ENCODE measurements at regions not wholly inside any gene's neighbourhood (a gene's known extent, or its start where the extent isn't known, plus 50 kb on each side); places are given as distances from the start of the nearest gene placed in this dataset.

DNA sequence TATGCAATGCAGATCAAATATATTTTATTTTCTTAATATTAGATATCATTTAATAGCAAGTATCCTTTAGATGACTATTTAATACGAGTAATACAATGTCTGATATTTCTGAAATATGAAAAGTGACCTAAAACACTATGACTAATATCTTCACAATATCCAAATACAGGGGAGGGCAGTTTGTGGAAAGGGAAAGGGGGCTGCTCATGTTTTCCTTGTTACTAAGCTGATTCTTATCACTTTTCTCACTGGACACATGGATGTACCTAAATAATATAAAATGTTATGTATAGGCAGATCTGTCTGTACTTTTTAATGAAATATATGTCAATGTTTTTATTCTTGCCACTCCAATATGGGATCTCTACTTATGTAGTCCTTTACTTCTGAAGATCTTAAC, 1879.1 kb upstream of the ACO1 start:
- TF ChIP-seq, protein P1, sequence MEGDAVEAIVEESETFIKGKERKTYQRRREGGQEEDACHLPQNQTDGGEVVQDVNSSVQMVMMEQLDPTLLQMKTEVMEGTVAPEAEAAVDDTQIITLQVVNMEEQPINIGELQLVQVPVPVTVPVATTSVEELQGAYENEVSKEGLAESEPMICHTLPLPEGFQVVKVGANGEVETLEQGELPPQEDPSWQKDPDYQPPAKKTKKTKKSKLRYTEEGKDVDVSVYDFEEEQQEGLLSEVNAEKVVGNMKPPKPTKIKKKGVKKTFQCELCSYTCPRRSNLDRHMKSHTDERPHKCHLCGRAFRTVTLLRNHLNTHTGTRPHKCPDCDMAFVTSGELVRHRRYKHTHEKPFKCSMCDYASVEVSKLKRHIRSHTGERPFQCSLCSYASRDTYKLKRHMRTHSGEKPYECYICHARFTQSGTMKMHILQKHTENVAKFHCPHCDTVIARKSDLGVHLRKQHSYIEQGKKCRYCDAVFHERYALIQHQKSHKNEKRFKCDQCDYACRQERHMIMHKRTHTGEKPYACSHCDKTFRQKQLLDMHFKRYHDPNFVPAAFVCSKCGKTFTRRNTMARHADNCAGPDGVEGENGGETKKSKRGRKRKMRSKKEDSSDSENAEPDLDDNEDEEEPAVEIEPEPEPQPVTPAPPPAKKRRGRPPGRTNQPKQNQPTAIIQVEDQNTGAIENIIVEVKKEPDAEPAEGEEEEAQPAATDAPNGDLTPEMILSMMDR (IDR thresholded peaks at IDR 0.05), result no peak
- Histone ChIP-seq H3K36me3 (no peaks in the 10 kb centered on the region), H3K9ac (ENCODE audit: low read depth in 2 of 2, low read length in 2 of 2) (no peak overlapping the region), H3K27me3 (no peaks in the 10 kb centered on the region), H3K27ac (no peak overlapping the region), H3K4me3 (no peak overlapping the region), H3K9me3 (no peaks in the 10 kb centered on the region), H3K4me1 (no peaks in the 10 kb centered on the region)
- DNase-seq, result no peak
- intact Hi-C loops (cut with DNase I), result no loop called here

DNA sequence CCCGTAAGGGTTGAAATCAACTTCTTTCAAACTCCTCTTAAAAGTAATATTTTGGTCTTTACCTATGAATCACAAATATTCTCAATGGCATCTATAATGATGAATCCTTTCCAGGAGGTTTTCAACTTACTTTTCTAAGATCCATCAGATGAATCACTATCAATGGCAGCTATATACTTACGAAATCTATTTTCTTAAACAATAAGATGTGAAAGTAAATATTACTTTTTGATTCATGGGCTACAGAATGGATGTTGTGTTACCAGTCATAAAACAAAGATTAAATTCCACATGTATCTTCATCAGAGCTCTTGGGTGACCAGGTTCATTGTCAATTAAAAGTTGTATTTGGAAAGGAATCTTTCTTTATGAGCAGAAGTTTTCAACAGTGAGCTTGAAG, 1877.7 kb upstream of the ACO1 start:
- no peaks in the 10 kb centered on the region for H3K36me3 ChIP-seq
- no peaks in the 10 kb centered on the region for H3K27me3 ChIP-seq
- no peak overlapping the region for H3K9ac ChIP-seq (ENCODE audit: low read depth in 2 of 2, low read length in 2 of 2)
- H3K27ac ChIP-seq, result no peak overlapping the region
- TF ChIP-seq, protein P1 (IDR thresholded peaks at IDR 0.05), result no peak
- no peak overlapping the region for H3K4me3 ChIP-seq
- DNase-seq, result no peak
- H3K4me1 ChIP-seq, result no peaks in the 10 kb centered on the region
- no peaks in the 10 kb centered on the region for H3K9me3 ChIP-seq
- intact Hi-C loops (cut with DNase I), result no loop called here

GRCh38 chr9:30507166-30507565, 1877.3 kb upstream of the ACO1 start:
- H3K27ac ChIP-seq, result no peak overlapping the region
- no peak for DNase-seq
- H3K36me3 ChIP-seq, result no peaks in the 10 kb centered on the region
- no peaks in the 10 kb centered on the region for H3K4me1 ChIP-seq
- no peaks in the 10 kb centered on the region for H3K27me3 ChIP-seq
- TF ChIP-seq, protein P1 (IDR thresholded peaks at IDR 0.05), result no peak
- intact Hi-C loops (cut with DNase I), result no loop called here
- no peaks in the 10 kb centered on the region for H3K9me3 ChIP-seq
- H3K9ac ChIP-seq (ENCODE audit: low read depth in 2 of 2, low read length in 2 of 2), result no peak overlapping the region
- H3K4me3 ChIP-seq, result no peak overlapping the region

DNA sequence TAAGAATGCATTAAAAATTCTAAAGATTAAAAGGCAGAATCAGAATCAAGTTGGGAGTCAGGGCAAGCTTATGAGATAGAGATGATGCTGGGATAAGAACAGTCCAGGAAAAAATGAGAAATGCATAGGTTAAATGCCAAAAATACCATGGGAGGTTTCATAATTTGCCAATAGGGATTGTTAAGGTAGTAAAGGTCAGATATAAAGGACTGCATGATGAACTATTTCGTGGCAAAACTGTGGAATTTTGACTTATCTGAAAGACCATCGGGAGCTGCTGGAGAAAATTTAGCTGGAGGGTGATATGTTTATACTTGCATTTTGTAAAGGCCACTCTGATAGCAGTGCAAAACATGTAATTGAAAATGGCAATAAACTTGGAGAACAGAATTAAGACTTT, 1872.8 kb upstream of the ACO1 start:
- no peaks in the 10 kb centered on the region for H3K9me3 ChIP-seq
- no peak overlapping the region for H3K4me3 ChIP-seq
- intact Hi-C loops (cut with DNase I), result no loop called here
- H3K27me3 ChIP-seq, result no peaks in the 10 kb centered on the region
- H3K4me1 ChIP-seq, result no peaks in the 10 kb centered on the region
- no peak overlapping the region for H3K27ac ChIP-seq
- TF ChIP-seq, protein P1 (IDR thresholded peaks at IDR 0.05), result no peak
- no peak for DNase-seq
- no peak overlapping the region for H3K9ac ChIP-seq (ENCODE audit: low read depth in 2 of 2, low read length in 2 of 2)
- H3K36me3 ChIP-seq, result no peaks in the 10 kb centered on the region

DNA sequence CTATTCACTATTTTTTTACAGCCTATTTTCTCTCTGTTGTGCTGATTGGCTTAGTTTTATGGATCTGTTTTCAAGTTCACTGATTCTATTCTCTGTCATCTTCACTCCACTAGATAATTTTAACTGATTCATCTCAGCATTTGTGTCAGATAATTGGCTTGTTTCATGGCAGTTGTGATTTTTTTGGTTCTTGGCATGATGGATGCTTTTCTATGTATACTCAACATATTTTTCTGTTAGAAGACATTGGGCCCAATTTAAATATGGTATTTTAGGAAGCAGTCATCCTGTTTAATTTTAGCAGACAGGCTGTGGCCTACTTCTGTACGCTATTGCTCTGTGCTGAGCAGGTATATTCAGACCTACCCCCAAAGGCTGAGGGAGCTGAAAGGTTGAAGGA, 1865.3 kb upstream of the ACO1 start:
- Histone ChIP-seq H3K36me3 (no peaks in the 10 kb centered on the region), H3K4me1 (no peaks in the 10 kb centered on the region), H3K27ac (no peak overlapping the region), H3K4me3 (no peak overlapping the region), H3K9me3 (no peaks in the 10 kb centered on the region), H3K9ac (ENCODE audit: low read depth in 2 of 2, low read length in 2 of 2) (no peak overlapping the region), H3K27me3 (no peaks in the 10 kb centered on the region)
- DNase-seq, result no peak
- TF ChIP-seq, protein P1 (IDR thresholded peaks at IDR 0.05), result no peak
- intact Hi-C loops (cut with DNase I), result no loop called here

- H3K4me1 ChIP-seq, result no peaks in the 10 kb centered on the region
- H3K27me3 ChIP-seq, result no peaks in the 10 kb centered on the region
- TF ChIP-seq, protein P1 (IDR thresholded peaks at IDR 0.05), result no peak
- no peak overlapping the region for H3K4me3 ChIP-seq
- no peaks in the 10 kb centered on the region for H3K9me3 ChIP-seq
- H3K27ac ChIP-seq, result no peak overlapping the region
- H3K9ac ChIP-seq (ENCODE audit: low read depth in 2 of 2, low read length in 2 of 2), result no peak overlapping the region
- H3K36me3 ChIP-seq, result no peaks in the 10 kb centered on the region
- intact Hi-C loops (cut with DNase I), result no loop called here
- no peak for DNase-seq
Observed at GRCh38 chr9:30519756-30520155, 1864.7 kb upstream of the ACO1 start.
